ENCODE measurements at regions not wholly inside any gene's neighbourhood (a gene's known extent, or its start where the extent isn't known, plus 50 kb on each side); places are given as distances from the start of the nearest gene placed in this dataset.

- Histone ChIP-seq H4K20me1 (ENCODE audit: insufficient read depth, low read length) (no peaks in the 10 kb centered on the region), H3K9me3 (ENCODE audit: control insufficient read depth, insufficient read depth, low read length) (no peaks in the 10 kb centered on the region), H3K9ac (ENCODE audit: low read depth, low read length) (no peak overlapping the region), H3K27me3 (ENCODE audit: control insufficient read depth, insufficient read depth, low read length) (0 out of 2 replicates have a peak, but pooled peaks cover 2% of the 10 kb centered on the region), H4K5ac (ENCODE audit: low read depth, low read length) (no peak overlapping the region), H3K36me3 (ENCODE audit: control insufficient read depth, insufficient read depth, low read length) (no peaks in the 10 kb centered on the region), H2BK15ac (ENCODE audit: low read depth, low read length) (no peak overlapping the region), H3K27ac (ENCODE audit: insufficient read depth, low read length) (no peak overlapping the region), H2BK120ac (ENCODE audit: low read depth, low read length) (peak overlapping the region; percentile 4; the same call in 1 of the 2 replicates), H3K4me1 (ENCODE audit: control insufficient read depth, insufficient read depth, low read length) (peaks cover 3% of the 10 kb centered on the region; the same call in 1 of the 2 replicates), H2BK20ac (ENCODE audit: low read depth, low read length) (no peak overlapping the region), H4K91ac (ENCODE audit: insufficient read depth, low read depth, low read length) (no peak overlapping the region), H2AFZ (replicated peaks; ENCODE audit: low read length, poor library complexity) (no peak overlapping the region), H3K4ac (ENCODE audit: low read depth, low read length) (peak overlapping the region; percentile 29; the same call in 1 of the 2 replicates), H3K4me3 (ENCODE audit: insufficient read depth, low read depth, low read length) (no peak overlapping the region), H2AK9ac (replicated peaks; ENCODE audit: low read depth, low read length, poor library complexity) (no peak overlapping the region), H3K18ac (ENCODE audit: low read depth, low read length) (no peak overlapping the region), H3K23ac (ENCODE audit: low read depth, low read length) (no peak overlapping the region), H3K79me1 (ENCODE audit: low read depth in 1 of 2, low read length in 2 of 2) (no peaks in the 10 kb centered on the region), H3K4me2 (ENCODE audit: low read depth, low read length) (no peak overlapping the region), H2BK5ac (ENCODE audit: low read depth, low read length, poor library complexity, severe bottlenecking) (no peak overlapping the region), H3K9me1 (ENCODE audit: insufficient read depth, low read length) (0 out of 2 replicates have a peak, but pooled peaks cover 3% of the 10 kb centered on the region), H3K56ac (ENCODE audit: extremely low read depth, insufficient read depth, low read length) (no peak overlapping the region), H2AK5ac (ENCODE audit: low read depth, low read length) (no peak overlapping the region), H3K14ac (replicated peaks; ENCODE audit: low read depth, low read length) (no peak overlapping the region; the same call in 1 of the 2 replicates), H4K8ac (ENCODE audit: low read depth in 2 of 2, low read length in 2 of 2) (no peak overlapping the region)
- dilution Hi-C loops (cut with HindIII; ENCODE audit: low sequenced_read_pairs, unreplicated experiment) (no loop called here), intact Hi-C loops (cut with micrococcal nuclease) (no loop called here), in situ Hi-C loops (cut with MboI; ENCODE audit: low sequenced_read_pairs) (no loop called here)
- 83% methylated on average over 1 of the region's 4 CpGs; no CpG with 5 or more reads in 1 of the 2 experiments for WGBS, 2 experiments (ENCODE audit: extremely low coverage in 2 of 2, insufficient read length in 1 of 2)
- POLR2A ChIA-PET (ENCODE audit: unreplicated experiment) = no interaction called here
- ATAC-seq (ENCODE audit: low read depth) (no peak), DNase-seq (no peak)
- CTCF ChIA-PET = interaction anchor here (0.6 kb wide), 1 partner anchor 20 kb away, joined by 3 read pairs; no protein-coding TSS in a partner anchor
- no TSS peak for BruUV-seq (replicated peaks)
- TF ChIP-seq ELK1 (IDR thresholded peaks at IDR 0.05; ENCODE audit: borderline replicate concordance, low read depth, low read length) (no peak), SMC3 (IDR thresholded peaks at IDR 0.05; ENCODE audit: low read depth, low read length) (no peak), FOS (IDR thresholded peaks at IDR 0.05; ENCODE audit: low read depth, low read length) (no peak), BHLHE40 (IDR thresholded peaks at IDR 0.05; ENCODE audit: low read depth, low read length) (no peak), RAD21 (IDR thresholded peaks at IDR 0.05; ENCODE audit: low read length) (no peak), MXI1 (IDR thresholded peaks at IDR 0.05; ENCODE audit: borderline replicate concordance, low read depth, low read length) (no peak), NFE2L2 (IDR thresholded peaks at IDR 0.05; ENCODE audit: low read depth, low read length) (no peak), CTCF (conservative IDR thresholded peaks at IDR 0.05; ENCODE audit: low read depth, low read length) (no peak), CHD1 (IDR thresholded peaks at IDR 0.05; ENCODE audit: low read depth, low read length) (no peak), MAFK (IDR thresholded peaks at IDR 0.05; ENCODE audit: low read depth, low read length) (no peak), CEBPB (IDR thresholded peaks at IDR 0.05; ENCODE audit: low read depth, low read length) (no peak), USF2 (IDR thresholded peaks at IDR 0.05; ENCODE audit: low read depth, low read length) (no peak), RFX5 (IDR thresholded peaks at IDR 0.05; ENCODE audit: low read depth, low read length) (no peak), MAZ (IDR thresholded peaks at IDR 0.05; ENCODE audit: borderline replicate concordance, low read depth, low read length) (no peak), POLR2A (IDR thresholded peaks at IDR 0.05; ENCODE audit: low read depth, low read length) (no peak), RCOR1 (IDR thresholded peaks at IDR 0.05; ENCODE audit: insufficient replicate concordance, low read length) (no peak)
Observed at GRCh38 chr7:47709051-47709450, 127.1 kb upstream of the TNS3 start.
